GM20000 (cell line): ENCODE measurements at regions not wholly inside any gene's neighbourhood (a gene's known extent, or its start where the extent isn't known, plus 50 kb on each side); places are given as distances from the start of the nearest gene placed in this dataset.

ENCODE experiments used
- DNase-seq: peaks from one replicate; pipeline ENCODE4 v3.0.0; 2012; ENCODE audit warnings: low spot score
- TF ChIP-seq, protein P1 (sequence below): IDR thresholded peaks from 2 replicates; pipeline ENCODE4 v1.5.1; 2012; ENCODE audit warnings: mild to moderate bottlenecking, control low read depth; ENCODE audit errors: extremely low read depth, missing control alignments

DNA sequence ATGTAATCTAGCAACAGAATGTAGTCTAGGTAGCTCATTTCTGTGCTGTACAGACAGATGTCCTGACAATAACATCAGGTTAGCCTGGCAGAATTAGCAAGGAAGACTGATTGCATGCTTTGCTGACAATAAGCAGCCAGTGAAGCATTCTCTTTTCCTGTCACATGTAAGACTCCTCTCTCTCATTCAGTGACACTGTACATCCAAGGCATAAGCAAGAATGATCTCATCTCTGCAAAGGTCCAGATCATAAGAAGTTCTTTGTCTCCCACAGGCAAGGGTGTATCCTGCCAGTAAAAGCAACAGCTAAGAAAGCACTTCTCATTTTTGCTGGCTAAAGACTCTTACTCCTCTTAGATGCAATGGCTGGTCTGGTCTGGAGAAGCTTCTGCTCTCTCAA, 861.8 kb downstream of the TAF11L14 start:
- DNase-seq: no peak
- TF ChIP-seq, protein P1, sequence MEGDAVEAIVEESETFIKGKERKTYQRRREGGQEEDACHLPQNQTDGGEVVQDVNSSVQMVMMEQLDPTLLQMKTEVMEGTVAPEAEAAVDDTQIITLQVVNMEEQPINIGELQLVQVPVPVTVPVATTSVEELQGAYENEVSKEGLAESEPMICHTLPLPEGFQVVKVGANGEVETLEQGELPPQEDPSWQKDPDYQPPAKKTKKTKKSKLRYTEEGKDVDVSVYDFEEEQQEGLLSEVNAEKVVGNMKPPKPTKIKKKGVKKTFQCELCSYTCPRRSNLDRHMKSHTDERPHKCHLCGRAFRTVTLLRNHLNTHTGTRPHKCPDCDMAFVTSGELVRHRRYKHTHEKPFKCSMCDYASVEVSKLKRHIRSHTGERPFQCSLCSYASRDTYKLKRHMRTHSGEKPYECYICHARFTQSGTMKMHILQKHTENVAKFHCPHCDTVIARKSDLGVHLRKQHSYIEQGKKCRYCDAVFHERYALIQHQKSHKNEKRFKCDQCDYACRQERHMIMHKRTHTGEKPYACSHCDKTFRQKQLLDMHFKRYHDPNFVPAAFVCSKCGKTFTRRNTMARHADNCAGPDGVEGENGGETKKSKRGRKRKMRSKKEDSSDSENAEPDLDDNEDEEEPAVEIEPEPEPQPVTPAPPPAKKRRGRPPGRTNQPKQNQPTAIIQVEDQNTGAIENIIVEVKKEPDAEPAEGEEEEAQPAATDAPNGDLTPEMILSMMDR: no peak

DNA sequence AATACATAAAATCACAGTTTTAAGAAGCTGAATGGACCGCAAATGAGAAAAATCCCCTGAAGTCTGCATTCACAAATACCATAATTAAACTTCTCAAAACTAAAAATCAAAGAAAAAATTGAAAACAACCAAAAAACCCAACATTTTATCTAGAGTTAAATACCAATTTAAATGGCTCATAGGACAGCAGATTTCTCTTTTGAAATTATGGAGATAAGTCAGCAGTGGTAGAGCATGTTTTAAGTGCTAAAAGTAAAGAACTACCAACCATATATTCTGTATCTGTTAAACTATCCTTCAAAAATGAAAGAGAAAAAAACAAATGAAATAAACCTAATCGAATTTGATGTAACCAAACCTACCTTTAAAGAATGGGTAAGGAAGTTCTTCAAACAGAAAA, 862.8 kb downstream of the TAF11L14 start:
- no peak for DNase-seq
- TF ChIP-seq, protein P1: no peak

DNA sequence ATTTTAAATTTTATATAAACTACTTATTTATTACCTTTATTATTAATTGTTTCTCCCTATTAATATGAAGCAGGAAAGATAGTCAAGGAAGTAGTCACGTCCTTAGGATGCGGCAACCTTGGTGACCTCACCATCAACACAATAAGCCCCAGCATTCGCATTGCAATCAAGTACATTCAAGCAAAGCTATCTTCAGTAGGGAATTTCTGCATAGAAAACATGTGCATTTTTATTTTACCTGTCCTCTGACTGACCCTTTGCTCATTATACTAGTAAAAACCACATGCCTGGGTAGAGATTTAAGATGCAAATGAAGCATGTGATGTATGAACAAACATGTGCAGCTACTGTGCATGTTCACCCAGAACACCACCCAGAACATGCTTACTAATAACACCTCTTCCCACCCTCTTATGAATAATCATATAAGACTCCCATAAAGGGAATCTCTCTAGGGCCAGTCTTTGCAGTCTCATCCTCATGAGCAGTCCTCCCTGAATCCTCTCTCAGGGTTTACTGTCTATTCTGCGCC, 869.6 kb downstream of the TAF11L14 start:
- no peak for DNase-seq
- TF ChIP-seq, protein P1: no peak

DNA sequence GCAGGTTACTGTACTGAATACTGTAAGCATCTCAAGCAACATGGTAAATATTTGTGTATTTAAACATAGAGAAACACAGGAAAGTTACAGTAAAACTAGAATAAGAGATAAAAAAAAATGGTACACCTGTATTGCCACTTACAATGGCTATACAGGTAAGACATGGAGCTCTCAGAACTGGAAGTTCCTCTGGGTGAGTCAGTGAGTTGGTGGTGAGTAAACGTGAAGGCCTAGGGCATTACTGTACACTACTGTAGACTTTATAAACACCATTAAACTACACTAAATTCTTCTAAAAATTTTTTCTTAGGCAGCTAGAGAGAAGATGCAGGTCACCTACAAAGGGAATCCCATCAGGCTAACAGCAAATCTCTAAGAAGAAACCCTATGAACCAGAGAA, 872.9 kb downstream of the TAF11L14 start:
- TF ChIP-seq, protein P1: no peak
- DNase-seq: no peak

DNA sequence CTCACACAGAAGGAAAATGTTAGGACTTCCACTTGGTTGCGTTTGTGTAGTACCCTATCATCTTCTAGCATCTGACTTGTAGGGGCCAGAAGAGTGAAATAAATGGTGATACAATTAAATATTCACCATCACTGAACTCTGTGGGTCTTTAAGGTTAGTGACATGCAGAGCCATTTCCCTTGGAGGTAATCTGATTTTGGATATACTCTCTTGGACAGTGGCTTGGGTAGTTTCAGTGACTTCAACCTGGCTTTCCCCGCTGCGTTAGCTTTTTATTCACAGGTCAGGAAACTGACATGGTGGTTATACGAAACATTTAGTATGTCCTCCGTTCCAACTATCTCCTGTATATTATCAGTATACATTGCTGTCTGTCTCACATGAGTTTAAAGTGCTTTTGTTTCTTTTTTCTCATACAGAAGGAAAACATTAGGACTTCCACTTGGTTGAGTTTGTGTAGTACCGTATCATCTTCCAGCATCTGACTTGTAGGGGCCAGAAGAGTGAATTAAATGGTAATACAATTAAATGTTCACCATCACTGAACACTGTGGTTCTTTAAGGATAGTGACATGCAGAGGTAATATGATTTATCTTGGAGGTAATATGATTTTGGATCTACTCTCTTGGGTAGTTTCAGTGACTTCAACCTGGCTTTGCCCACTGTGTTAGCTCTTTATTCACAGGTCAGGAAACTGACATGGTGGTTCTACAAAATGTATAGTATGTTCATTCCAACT, 883.6 kb downstream of the TAF11L14 start:
- TF ChIP-seq, protein P1: no peak

DNA sequence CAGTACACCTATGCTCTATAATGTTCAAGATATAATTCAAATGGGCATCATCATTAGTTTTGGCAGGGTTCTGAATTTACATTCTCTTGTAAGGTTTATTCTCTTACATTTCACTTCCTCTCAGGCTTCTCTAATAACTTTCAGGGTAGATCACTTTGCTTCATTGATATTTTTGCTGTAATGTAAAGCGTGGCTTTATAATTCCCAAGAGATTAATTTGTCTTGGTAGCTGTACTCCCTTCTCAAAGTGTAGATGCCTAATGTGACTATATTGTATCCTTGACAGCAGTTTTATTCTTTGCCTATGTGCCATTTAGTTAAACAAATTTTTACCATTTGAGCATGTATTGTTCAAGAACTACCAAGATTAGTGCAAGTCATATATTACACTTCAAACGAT, 889.1 kb downstream of the TAF11L14 start:
- TF ChIP-seq, protein P1: no peak
- DNase-seq: no peak

More for the DNA sequence above, 883.6 kb downstream of the TAF11L14 start:
- no peak for DNase-seq

DNA sequence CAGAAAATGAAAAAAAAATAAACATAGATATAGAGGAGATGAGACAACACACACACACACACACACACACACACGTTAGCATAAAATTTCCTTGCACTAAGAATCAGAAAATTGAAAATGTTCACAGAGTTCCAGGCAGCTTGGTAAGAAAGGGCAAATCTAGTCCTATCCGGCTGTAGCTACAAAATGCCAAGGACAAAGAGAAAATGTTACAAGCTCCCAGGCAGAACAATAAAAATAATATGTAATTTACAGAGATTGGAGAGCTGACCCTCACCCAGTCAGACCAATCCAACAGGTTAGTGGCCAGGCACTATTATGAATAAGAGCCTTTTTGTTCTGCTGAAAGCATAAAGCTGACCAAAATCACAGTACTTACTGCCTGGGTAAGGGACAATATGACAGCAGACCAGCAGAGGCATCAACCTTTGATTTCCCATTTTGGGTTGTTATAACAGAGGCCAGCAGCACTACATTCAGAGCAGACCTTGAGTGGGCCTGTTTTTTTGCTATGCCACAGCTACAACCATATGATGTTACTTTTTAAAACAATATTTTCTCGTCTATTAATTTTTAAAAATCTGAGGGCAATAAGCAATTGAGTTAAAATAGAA, 892.6 kb downstream of the TAF11L14 start:
- TF ChIP-seq, protein P1: no peak
- DNase-seq: no peak
